ENCODE measurements at regions not wholly inside any gene's neighbourhood (a gene's known extent, or its start where the extent isn't known, plus 50 kb on each side); places are given as distances from the start of the nearest gene placed in this dataset.

- no peak for DNase-seq (ENCODE audit: low read depth in 1 of 2, low spot score in 1 of 2)
- H3K27ac ChIP-seq (replicated peaks): no peak overlapping the region
- no peak overlapping the region for H3K4me3 ChIP-seq (replicated peaks; ENCODE audit: insufficient read depth, low read length)
- H3K27me3 ChIP-seq (ENCODE audit: insufficient read depth, poor library complexity, severe bottlenecking): no peaks in the 10 kb centered on the region
- no peak for TF ChIP-seq REST (IDR thresholded peaks at IDR 0.05; ENCODE audit: insufficient replicate concordance, low read depth)
- TF ChIP-seq POLR2AphosphoS5 (IDR thresholded peaks at IDR 0.05; ENCODE audit: low read depth): no peak
Observed at GRCh38 chr1:59046730-59047157, 250.2 kb upstream of the FGGY start.

GRCh38 chr1:59051007-59051406 lies 245.9 kb upstream of the FGGY start:
- Histone ChIP-seq H3K4me3 (replicated peaks; ENCODE audit: insufficient read depth, low read length) (no peak overlapping the region), H3K27ac (replicated peaks) (no peak overlapping the region), H3K27me3 (ENCODE audit: insufficient read depth, poor library complexity, severe bottlenecking) (no peaks in the 10 kb centered on the region)
- no peak for TF ChIP-seq CTCF (IDR thresholded peaks at IDR 0.05; ENCODE audit: insufficient read depth, low read length)
- no peak for TF ChIP-seq SPI1 (IDR thresholded peaks at IDR 0.05; ENCODE audit: borderline replicate concordance, low read depth)
- TF ChIP-seq POLR2AphosphoS5 (IDR thresholded peaks at IDR 0.05; ENCODE audit: low read depth): no peak
- no peak for TF ChIP-seq GABPA (IDR thresholded peaks at IDR 0.05; ENCODE audit: low read depth)
- TF ChIP-seq REST (IDR thresholded peaks at IDR 0.05; ENCODE audit: insufficient replicate concordance, low read depth): no peak
- no peak for DNase-seq (ENCODE audit: low read depth in 1 of 2, low spot score in 1 of 2)

- TF ChIP-seq SPI1 (IDR thresholded peaks at IDR 0.05; ENCODE audit: borderline replicate concordance, low read depth) (no peak), POLR2AphosphoS5 (IDR thresholded peaks at IDR 0.05; ENCODE audit: low read depth) (no peak), REST (IDR thresholded peaks at IDR 0.05; ENCODE audit: insufficient replicate concordance, low read depth) (no peak), CTCF (IDR thresholded peaks at IDR 0.05; ENCODE audit: insufficient read depth, low read length) (no peak)
- DNase-seq (ENCODE audit: low read depth in 1 of 2, low spot score in 1 of 2): no peak
- Histone ChIP-seq H3K4me3 (replicated peaks; ENCODE audit: insufficient read depth, low read length) (no peak overlapping the region), H3K27me3 (ENCODE audit: insufficient read depth, poor library complexity, severe bottlenecking) (no peaks in the 10 kb centered on the region), H3K27ac (replicated peaks) (no peak overlapping the region)
Observed at GRCh38 chr1:59052166-59052590, 244.7 kb upstream of the FGGY start.

- Histone ChIP-seq H3K27ac (replicated peaks) (no peak overlapping the region), H3K4me3 (replicated peaks; ENCODE audit: insufficient read depth, low read length) (no peak overlapping the region), H3K27me3 (ENCODE audit: insufficient read depth, poor library complexity, severe bottlenecking) (no peaks in the 10 kb centered on the region)
- DNase-seq (ENCODE audit: low read depth in 1 of 2, low spot score in 1 of 2): no peak
- no peak for TF ChIP-seq SPI1 (IDR thresholded peaks at IDR 0.05; ENCODE audit: borderline replicate concordance, low read depth)
- TF ChIP-seq GABPA (IDR thresholded peaks at IDR 0.05; ENCODE audit: low read depth): no peak
- TF ChIP-seq POLR2AphosphoS5 (IDR thresholded peaks at IDR 0.05; ENCODE audit: low read depth): no peak
- TF ChIP-seq REST (IDR thresholded peaks at IDR 0.05; ENCODE audit: insufficient replicate concordance, low read depth): no peak
- TF ChIP-seq CTCF (IDR thresholded peaks at IDR 0.05; ENCODE audit: insufficient read depth, low read length): no peak
Observed at GRCh38 chr1:59054172-59054571, 242.7 kb upstream of the FGGY start.

Data from HL-60 (cell line).